WTC11 (cell line): ENCODE measurements at regions not wholly inside any gene's neighbourhood (a gene's known extent, or its start where the extent isn't known, plus 50 kb on each side); places are given as distances from the start of the nearest gene placed in this dataset.

ENCODE experiments used
- ATAC-seq: fragments of 200-7000 bp; cut with Tn5 transposase; 2 replicates; pipeline ENCODE4 v1.10.0; 2021; ENCODE audit warnings: mild to moderate bottlenecking, moderate library complexity
- CTCF ChIA-PET: fragments of 300-600 bp; sonication (Branson Sonifier 250); formaldehyde crosslinking; loops from one replicate; lab custom pipeline; 2021; ENCODE audit warnings: antibody characterized with exemption; lab: Charles Lee
- POLR2A ChIA-PET: fragments of 350-600 bp; sonication (Branson Sonifier 250); formaldehyde crosslinking; loops from one replicate; lab custom pipeline; 2021; ENCODE audit warnings: antibody characterized with exemption; lab: Charles Lee
- DNase-seq: peaks from one replicate; pipeline ENCODE4 v3.0.0; 2021; ENCODE audit warnings: low spot score
- H3K27ac Mint-ChIP-seq: 2 replicates; pipeline ENCODE4 v1.8.0; 2021; ENCODE audit warnings: mixed read lengths
- H3K27me3 Mint-ChIP-seq: 2 replicates; pipeline ENCODE4 v1.8.0; 2021; ENCODE audit warnings: low read depth, mild to moderate bottlenecking, moderate library complexity, mixed read lengths
- H3K36me3 Mint-ChIP-seq: 2 replicates; pipeline ENCODE4 v1.8.0; 2021; ENCODE audit warnings: mixed read lengths
- H3K4me1 Mint-ChIP-seq: 2 replicates; pipeline ENCODE4 v1.8.0; 2022; ENCODE audit warnings: mixed read lengths
- H3K4me3 Mint-ChIP-seq: 2 replicates; pipeline ENCODE4 v1.8.0; 2021; ENCODE audit warnings: mild to moderate bottlenecking, moderate library complexity, mixed read lengths
- H3K9me3 Mint-ChIP-seq: 2 replicates; pipeline ENCODE4 v1.8.0; 2021; ENCODE audit warnings: mixed read lengths
- AFF4 ChIP-seq: sonication (generic); formaldehyde crosslinking; IDR thresholded peaks from 2 replicates; pipeline ENCODE4 v1.8.1; 2023; ENCODE audit warnings: mild to moderate bottlenecking, missing genetic modification reagents, borderline replicate concordance
- CREB1 ChIP-seq: sonication (generic); formaldehyde crosslinking; IDR thresholded peaks from 2 replicates; pipeline ENCODE4 v1.8.0; 2023; ENCODE audit warnings: mild to moderate bottlenecking, missing genetic modification reagents
- CTCF ChIP-seq: fragments of 200-600 bp; IDR thresholded peaks from 2 replicates; pipeline ENCODE4 v1.8.0; 2022; ENCODE audit warnings: antibody characterized with exemption
- ETV6 ChIP-seq: sonication (generic); formaldehyde crosslinking; IDR thresholded peaks from 2 replicates; pipeline ENCODE4 v1.8.1; 2022; ENCODE audit warnings: mild to moderate bottlenecking, missing genetic modification reagents
- FOXK1 ChIP-seq: sonication (generic); formaldehyde crosslinking; IDR thresholded peaks from 2 replicates; pipeline ENCODE4 v1.8.0; 2022; ENCODE audit warnings: mild to moderate bottlenecking, moderate library complexity, missing genetic modification reagents
- GRHL2 ChIP-seq: fragments of 250-450 bp; sonication (Bioruptor Pico); IDR thresholded peaks from 2 replicates; pipeline ENCODE4 v1.8.0; 2022; ENCODE audit warnings: mild to moderate bottlenecking, moderate library complexity; ENCODE audit not compliant: insufficient replicate concordance, severe bottlenecking
- IRF1 ChIP-seq: sonication (generic); formaldehyde crosslinking; IDR thresholded peaks from 2 replicates; pipeline ENCODE4 v1.8.0; 2023; ENCODE audit warnings: missing genetic modification reagents
- IRF2 ChIP-seq: sonication (generic); formaldehyde crosslinking; IDR thresholded peaks from 2 replicates; pipeline ENCODE4 v1.8.0; 2022; ENCODE audit warnings: low read depth, missing genetic modification reagents, borderline replicate concordance
- JAZF1 ChIP-seq: fragments of 250-450 bp; sonication (Bioruptor Pico); IDR thresholded peaks from 2 replicates; pipeline ENCODE4 v1.9.0; 2021; ENCODE audit warnings: moderate library complexity, mild to moderate bottlenecking, inconsistent platforms
- KAT7 ChIP-seq: sonication (generic); formaldehyde crosslinking; IDR thresholded peaks from 2 replicates; pipeline ENCODE4 v1.8.1; 2023; ENCODE audit warnings: missing genetic modification reagents, mild to moderate bottlenecking, borderline replicate concordance
- MXD4 ChIP-seq: fragments of 250-450 bp; sonication (Bioruptor Pico); IDR thresholded peaks from 2 replicates; pipeline ENCODE4 v1.8.0; 2021; ENCODE audit warnings: mild to moderate bottlenecking, moderate library complexity, borderline replicate concordance
- NFE2L1 ChIP-seq: sonication (generic); formaldehyde crosslinking; IDR thresholded peaks from 2 replicates; pipeline ENCODE4 v1.8.1; 2023; ENCODE audit warnings: missing genetic modification reagents
- OVOL2 ChIP-seq: fragments of 250-450 bp; sonication (Bioruptor Pico); IDR thresholded peaks from 2 replicates; pipeline ENCODE4 v1.9.0; 2021; ENCODE audit warnings: mild to moderate bottlenecking, borderline replicate concordance
- RELA ChIP-seq: sonication (generic); formaldehyde crosslinking; IDR thresholded peaks from 2 replicates; pipeline ENCODE4 v1.8.1; 2022; ENCODE audit warnings: missing genetic modification reagents, mild to moderate bottlenecking, borderline replicate concordance
- TP53 ChIP-seq: sonication (generic); formaldehyde crosslinking; IDR thresholded peaks from 2 replicates; pipeline ENCODE4 v1.8.1; 2023; ENCODE audit warnings: mild to moderate bottlenecking, missing genetic modification reagents
- ZNF512 ChIP-seq: sonication (generic); formaldehyde crosslinking; IDR thresholded peaks from 2 replicates; pipeline ENCODE4 v1.8.1; 2022; ENCODE audit warnings: missing genetic modification reagents, borderline replicate concordance
- TF ChIP-seq, protein P1 (sequence below): sonication (generic); formaldehyde crosslinking; IDR thresholded peaks from 2 replicates; pipeline ENCODE4 v1.8.1; 2022; ENCODE audit warnings: mild to moderate bottlenecking, missing genetic modification reagents, moderate library complexity, borderline replicate concordance

DNA sequence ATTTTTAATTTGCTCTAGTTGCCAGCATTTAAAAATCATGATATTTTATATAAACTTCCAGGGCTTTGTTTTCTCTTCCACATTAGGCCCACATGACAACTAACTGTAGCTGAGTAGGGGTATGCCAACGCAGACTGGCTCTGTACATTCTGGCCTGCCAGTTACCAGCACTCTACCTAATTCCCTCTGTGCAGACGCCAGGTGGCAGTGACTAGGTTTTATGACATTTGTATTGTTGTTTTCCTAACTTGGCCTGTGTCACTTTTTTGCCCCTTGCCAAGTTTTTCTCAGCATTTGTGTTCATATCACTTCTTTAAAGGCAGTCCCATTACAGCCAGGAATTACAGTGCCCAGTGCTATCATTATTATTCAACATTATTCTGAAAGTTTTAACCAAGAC, 347.5 kb downstream of the NKX6-1 start:
- no peak overlapping the region for H3K27ac Mint-ChIP-seq
- no peak for ATAC-seq

DNA sequence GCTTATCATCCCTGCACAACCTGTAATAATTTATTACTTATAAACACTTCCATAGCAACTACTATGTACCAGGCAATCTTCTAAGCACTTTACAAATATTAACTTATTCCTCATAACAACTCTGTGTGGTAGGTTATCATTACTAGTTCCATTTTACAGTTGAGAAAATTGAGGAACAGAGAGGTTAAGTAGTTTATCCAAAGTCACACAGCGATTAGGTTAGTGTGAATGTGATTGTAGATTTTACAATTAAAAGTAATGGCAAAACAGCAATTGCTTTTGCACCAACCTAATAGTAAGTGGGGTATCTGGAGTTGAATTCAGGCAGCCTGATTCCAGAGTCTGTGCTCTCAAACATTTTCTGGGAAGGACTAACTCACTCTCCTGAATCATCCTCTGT, 348.9 kb downstream of the NKX6-1 start:
- H3K36me3 Mint-ChIP-seq, result no peaks in the 10 kb centered on the region
- CTCF ChIA-PET, result no interaction called here
- H3K9me3 Mint-ChIP-seq, result no peaks in the 10 kb centered on the region

More for the DNA sequence above, 347.5 kb downstream of the NKX6-1 start:
- H3K36me3 Mint-ChIP-seq, result no peaks in the 10 kb centered on the region
- H3K27me3 Mint-ChIP-seq, result no peaks in the 10 kb centered on the region
- POLR2A ChIA-PET, result no interaction called here
- CTCF ChIA-PET, result no interaction called here
- no peak overlapping the region for H3K4me3 Mint-ChIP-seq
- peaks cover 12% of the 10 kb centered on the region for H3K4me1 Mint-ChIP-seq
- no peak for DNase-seq
- no peaks in the 10 kb centered on the region for H3K9me3 Mint-ChIP-seq
- TF ChIP-seq CREB1 (CRISPR knock-in tag) (no peak), ETV6 (CRISPR knock-in tag) (no peak), IRF1 (CRISPR knock-in tag) (no peak), CTCF (no peak), RELA (CRISPR knock-in tag) (no peak), NFE2L1 (no peak), ZNF512 (no peak)
- TF ChIP-seq, all 79 proteins: peak for 0

GRCh38 chr4:84147831-84148230, 351.3 kb downstream of the NKX6-1 start:
- no peaks in the 10 kb centered on the region for H3K27me3 Mint-ChIP-seq
- H3K4me3 Mint-ChIP-seq, result no peak overlapping the region
- ChIA-PET POLR2A (no interaction called here), CTCF (interaction anchor here (1.8 kb wide), 1 partner anchor 304 kb away, joined by 4 read pairs; no protein-coding TSS in a partner anchor)
- DNase-seq (no peak), ATAC-seq (no peak)
- no peaks in the 10 kb centered on the region for H3K9me3 Mint-ChIP-seq
- no peaks in the 10 kb centered on the region for H3K4me1 Mint-ChIP-seq
- H3K27ac Mint-ChIP-seq, result no peak overlapping the region
- no peaks in the 10 kb centered on the region for H3K36me3 Mint-ChIP-seq
- TF ChIP-seq KAT7 (CRISPR knock-in tag) (no peak), FOXK1 (no peak), GRHL2 (CRISPR knock-in tag) (no peak), TP53 (CRISPR knock-in tag) (no peak), MXD4 (CRISPR knock-in tag) (no peak), CREB1 (CRISPR knock-in tag) (no peak), IRF1 (CRISPR knock-in tag) (no peak), IRF2 (no peak), JAZF1 (CRISPR knock-in tag) (no peak)
- TF ChIP-seq, protein P1, sequence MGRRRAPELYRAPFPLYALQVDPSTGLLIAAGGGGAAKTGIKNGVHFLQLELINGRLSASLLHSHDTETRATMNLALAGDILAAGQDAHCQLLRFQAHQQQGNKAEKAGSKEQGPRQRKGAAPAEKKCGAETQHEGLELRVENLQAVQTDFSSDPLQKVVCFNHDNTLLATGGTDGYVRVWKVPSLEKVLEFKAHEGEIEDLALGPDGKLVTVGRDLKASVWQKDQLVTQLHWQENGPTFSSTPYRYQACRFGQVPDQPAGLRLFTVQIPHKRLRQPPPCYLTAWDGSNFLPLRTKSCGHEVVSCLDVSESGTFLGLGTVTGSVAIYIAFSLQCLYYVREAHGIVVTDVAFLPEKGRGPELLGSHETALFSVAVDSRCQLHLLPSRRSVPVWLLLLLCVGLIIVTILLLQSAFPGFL (CRISPR knock-in tag), result no peak

More for the DNA sequence above, 348.9 kb downstream of the NKX6-1 start:
- POLR2A ChIA-PET, result no interaction called here
- no peak overlapping the region for H3K4me3 Mint-ChIP-seq
- TF ChIP-seq GRHL2 (CRISPR knock-in tag) (no peak), FOXK1 (no peak), OVOL2 (no peak), AFF4 (CRISPR knock-in tag) (no peak)
- H3K27me3 Mint-ChIP-seq, result no peaks in the 10 kb centered on the region
- ATAC-seq (no peak), DNase-seq (no peak)
- H3K4me1 Mint-ChIP-seq, result peaks cover 7% of the 10 kb centered on the region
- H3K27ac Mint-ChIP-seq, result no peak overlapping the region
